ENCODE measurements at regions not wholly inside any gene's neighbourhood (a gene's known extent, or its start where the extent isn't known, plus 50 kb on each side); places are given as distances from the start of the nearest gene placed in this dataset.

DNA sequence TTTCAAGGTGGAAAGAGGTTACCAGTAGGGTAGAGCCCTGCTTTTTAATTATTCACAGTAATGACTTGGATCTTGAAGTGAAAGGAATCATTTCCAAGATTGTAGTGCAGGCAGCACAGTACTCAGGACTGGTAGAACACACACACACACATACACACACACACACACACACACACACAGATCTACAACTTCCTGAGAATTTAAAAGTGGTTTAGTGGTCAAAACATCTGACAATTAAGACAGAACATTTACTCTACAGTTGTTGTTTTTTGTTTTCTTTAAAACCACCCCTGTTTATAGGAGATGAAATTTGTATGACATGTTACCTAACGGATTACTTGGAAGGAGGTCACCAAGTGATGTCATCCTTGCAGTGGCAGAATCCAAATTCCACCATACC is 146.7 kb upstream of the VRK2 start:
- Mint-ChIP-seq H3K27me3 (ENCODE audit: unreplicated experiment) (peaks cover 14% of the 10 kb centered on the region), H3K4me1 (ENCODE audit: unreplicated experiment) (no peaks in the 10 kb centered on the region), H3K9me3 (ENCODE audit: unreplicated experiment) (no peaks in the 10 kb centered on the region), H3K27ac (ENCODE audit: unreplicated experiment) (no peak overlapping the region), H3K4me3 (ENCODE audit: unreplicated experiment) (no peak overlapping the region), H3K36me3 (ENCODE audit: unreplicated experiment) (no peaks in the 10 kb centered on the region)
- DNase-seq (ENCODE audit: extremely low spot score, unreplicated experiment): no peak
- no peak for TF ChIP-seq CTCF (IDR thresholded peaks at IDR 0.05)

- no peak for TF ChIP-seq CTCF (IDR thresholded peaks at IDR 0.05)
- Mint-ChIP-seq H3K9me3 (ENCODE audit: unreplicated experiment) (no peaks in the 10 kb centered on the region), H3K4me1 (ENCODE audit: unreplicated experiment) (no peaks in the 10 kb centered on the region), H3K27me3 (ENCODE audit: unreplicated experiment) (peaks cover 12% of the 10 kb centered on the region), H3K27ac (ENCODE audit: unreplicated experiment) (no peak overlapping the region), H3K4me3 (ENCODE audit: unreplicated experiment) (no peak overlapping the region), H3K36me3 (ENCODE audit: unreplicated experiment) (no peaks in the 10 kb centered on the region)
- DNase-seq (ENCODE audit: extremely low spot score, unreplicated experiment): no peak
These were observed 144.0 kb upstream of the VRK2 start for GRCh38 chr2:57902578-57902977.

GRCh38 chr2:57906152-57906732 is 140.4 kb upstream of the VRK2 start:
- H3K4me3 Mint-ChIP-seq (ENCODE audit: unreplicated experiment): no peak overlapping the region
- DNase-seq (ENCODE audit: extremely low spot score, unreplicated experiment): no peak
- H3K4me1 Mint-ChIP-seq (ENCODE audit: unreplicated experiment): no peaks in the 10 kb centered on the region
- H3K9me3 Mint-ChIP-seq (ENCODE audit: unreplicated experiment): no peaks in the 10 kb centered on the region
- H3K27ac Mint-ChIP-seq (ENCODE audit: unreplicated experiment): no peak overlapping the region
- H3K36me3 Mint-ChIP-seq (ENCODE audit: unreplicated experiment): no peaks in the 10 kb centered on the region
- peak; percentile 86 for TF ChIP-seq CTCF (IDR thresholded peaks at IDR 0.05)
- peaks cover 12% of the 10 kb centered on the region for H3K27me3 Mint-ChIP-seq (ENCODE audit: unreplicated experiment)

- H3K36me3 Mint-ChIP-seq (ENCODE audit: unreplicated experiment): no peaks in the 10 kb centered on the region
- no peak overlapping the region for H3K27ac Mint-ChIP-seq (ENCODE audit: unreplicated experiment)
These were observed 139.2 kb upstream of the VRK2 start for GRCh38 chr2:57907411-57907810.

DNA sequence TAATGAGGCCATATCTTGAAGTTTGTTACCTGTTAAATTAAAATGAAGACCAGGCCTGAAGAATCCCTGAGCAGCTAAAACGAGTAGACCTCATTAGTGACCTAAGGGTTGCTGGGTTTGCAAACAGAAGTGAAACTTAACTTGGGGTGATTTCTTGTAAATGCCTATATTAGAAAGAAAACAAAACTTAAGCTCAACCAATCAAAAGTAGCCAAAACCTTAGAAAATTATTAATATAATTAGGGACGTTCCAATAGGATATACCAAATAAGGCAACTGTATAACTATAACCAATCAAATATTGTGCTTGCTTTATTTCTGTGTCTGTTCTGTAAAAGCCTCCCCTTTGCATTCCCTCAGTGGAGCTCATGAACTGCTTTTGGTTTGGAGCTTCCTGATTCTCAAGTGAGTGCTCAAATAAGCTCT is 137.9 kb upstream of the VRK2 start:
- no peaks in the 10 kb centered on the region for H3K36me3 Mint-ChIP-seq (ENCODE audit: unreplicated experiment)
- TF ChIP-seq CTCF (IDR thresholded peaks at IDR 0.05): no peak
- H3K27ac Mint-ChIP-seq (ENCODE audit: unreplicated experiment): no peak overlapping the region
- H3K4me3 Mint-ChIP-seq (ENCODE audit: unreplicated experiment): no peak overlapping the region
- peaks cover 9% of the 10 kb centered on the region for H3K27me3 Mint-ChIP-seq (ENCODE audit: unreplicated experiment)
- H3K4me1 Mint-ChIP-seq (ENCODE audit: unreplicated experiment): no peaks in the 10 kb centered on the region
- no peak for DNase-seq (ENCODE audit: extremely low spot score, unreplicated experiment)
- no peaks in the 10 kb centered on the region for H3K9me3 Mint-ChIP-seq (ENCODE audit: unreplicated experiment)

More at GRCh38 chr2:57907411-57907810, 139.2 kb upstream of the VRK2 start:
- Mint-ChIP-seq H3K27me3 (ENCODE audit: unreplicated experiment) (peaks cover 12% of the 10 kb centered on the region), H3K9me3 (ENCODE audit: unreplicated experiment) (no peaks in the 10 kb centered on the region), H3K4me1 (ENCODE audit: unreplicated experiment) (no peaks in the 10 kb centered on the region), H3K4me3 (ENCODE audit: unreplicated experiment) (no peak overlapping the region)
- TF ChIP-seq CTCF (IDR thresholded peaks at IDR 0.05): no peak
- no peak for DNase-seq (ENCODE audit: extremely low spot score, unreplicated experiment)
